OCI-LY1 (cell line): ENCODE measurements at regions not wholly inside any gene's neighbourhood (a gene's known extent, or its start where the extent isn't known, plus 50 kb on each side); places are given as distances from the start of the nearest gene placed in this dataset.

ENCODE experiments used
- CTCF ChIP-seq: fragments of 200-600 bp; sonication (generic), shearing (Covaris generic); IDR thresholded peaks from 2 replicates; pipeline ENCODE4 v1.5.1; 2017; ENCODE audit warnings: mild to moderate bottlenecking, antibody characterized with exemption, low read length, moderate library complexity, mixed read lengths
- EZH2 ChIP-seq: fragments of 200-600 bp; sonication (generic), shearing (Covaris generic); IDR thresholded peaks from 2 replicates; pipeline ENCODE4 v1.8.0; 2017; ENCODE audit warnings: borderline replicate concordance, mixed run types, mild to moderate bottlenecking, antibody characterized with exemption, low read length, moderate library complexity, mixed read lengths

- TF ChIP-seq CTCF (no peak), EZH2 (no peak)
Observed at GRCh38 chr11:29959488-29959887, 57.3 kb downstream of the KCNA4 start.
